ENCODE measurements at regions not wholly inside any gene's neighbourhood (a gene's known extent, or its start where the extent isn't known, plus 50 kb on each side); places are given as distances from the start of the nearest gene placed in this dataset.

GRCh38 chr16:75931970-75932369, 205.7 kb upstream of the CPHXL start:
- no peak for TF ChIP-seq CTCF (IDR thresholded peaks at IDR 0.05)
- TF ChIP-seq POLR2A (IDR thresholded peaks at IDR 0.05) = no peak

Data from body of pancreas (tissue), 4 donors.